Psoas muscle (tissue), 7 donors: ENCODE measurements at regions not wholly inside any gene's neighbourhood (a gene's known extent, or its start where the extent isn't known, plus 50 kb on each side); places are given as distances from the start of the nearest gene placed in this dataset.

Experiments used
- ATAC-seq, 4 donors: fragments of 200-7000 bp; cut with Tn5 transposase; one replicate each; pipeline ENCODE4 v1.9.1; 2020; ENCODE audit warnings: moderate library complexity in 3 of 4, mild to moderate bottlenecking in 2 of 4
- DNase-seq, 2 donors: peaks; one replicate each; pipeline ENCODE4 v3.0.0-alpha.2; 2020
- H3K27ac ChIP-seq: fragments of 200-600 bp; one replicate; pipeline ENCODE4 v1.8.0; 2022
- H3K27me3 ChIP-seq, 3 donors: fragments of 200-600 bp in 1 of 3; one replicate each; pipeline versions ENCODE4 v1.6.1 to v1.8.0; 2013 to 2022; ENCODE audit warnings: low read length in 2 of 3, mild to moderate bottlenecking in 2 of 3, moderate library complexity in 1 of 3; ENCODE audit not compliant: insufficient read depth in 3 of 3
- H3K36me3 ChIP-seq, 2 donors: fragments of 200-600 bp in 1 of 2; one replicate each; pipeline versions ENCODE4 v1.6.1 to v1.8.0; 2013 to 2022; ENCODE audit warnings: low read depth in 1 of 2, mild to moderate bottlenecking in 1 of 2, moderate library complexity in 1 of 2; ENCODE audit not compliant: insufficient read depth in 1 of 2
- H3K4me1 ChIP-seq: fragments of 200-600 bp; one replicate; pipeline ENCODE4 v1.8.0; 2022
- H3K4me3 ChIP-seq: fragments of 200-600 bp; one replicate; pipeline ENCODE4 v1.8.0; 2022; ENCODE audit warnings: mild to moderate bottlenecking
- H3K9me3 ChIP-seq: fragments of 200-600 bp; one replicate; pipeline ENCODE4 v1.8.0; 2022
- WGBS, 3 donors: extraction: QIAGEN DNeasy Blood & Tissue Kit; methylation state at CpG; one replicate each; pipeline versions ENCODE4 v1.1.6 to v1.1.7; 2013; 5-methylcytosine and 5-hydroxymethylcytosine counted together
- intact Hi-C, 2 donors: fragments of 100-400 bp; cut with DNase I; formaldehyde crosslinking; loops; one replicate each; pipeline versions ENCODE4 v1.11.0 to v1.14.2; 2022
- TF ChIP-seq, protein P1 (sequence below): fragments of 200-600 bp; IDR thresholded peaks from one replicate; pipeline ENCODE4 v1.8.0; 2022; ENCODE audit warnings: antibody characterized with exemption
- donor health status: healthy with polysubstance abuse.
- donor health status: DM: no; HTN: no; CAD: no; lungs with moderate emphysema.
- donor health status: Bipolar disorder and iron deficiency.
- donor health status: healthy.
- donor health status: DM: yes; HTN: yes; CAD: no.
- donor health status: DM: no; HTN: no; CAD: no.
- donor health status: DM: yes; HTN: yes; CAD: no.

DNA sequence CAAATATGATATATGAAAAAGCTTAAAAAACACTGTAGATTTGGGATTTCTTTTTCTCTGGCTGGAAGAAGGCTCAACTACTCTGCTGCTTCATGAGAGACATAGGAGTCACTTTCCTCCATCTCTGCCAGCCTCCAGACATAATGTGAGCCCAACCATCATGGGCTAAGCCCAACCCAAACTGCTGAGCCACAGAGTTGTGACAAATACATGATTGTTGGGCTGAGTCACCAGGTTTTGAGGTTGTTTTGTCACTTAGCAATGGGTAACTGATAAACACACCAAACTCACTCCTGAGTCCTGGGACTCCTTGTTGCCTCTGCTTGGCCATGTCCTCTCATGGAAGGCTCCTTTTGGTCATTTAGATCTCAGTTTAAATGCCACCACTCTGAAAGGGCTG is 381.8 kb upstream of the FZD8 start:
- no peak overlapping the region for H3K27ac ChIP-seq
- H3K4me3 ChIP-seq, result no peak overlapping the region
- intact Hi-C loops, result no loop called here
- no peaks in the 10 kb centered on the region for H3K36me3 ChIP-seq
- H3K9me3 ChIP-seq, result no peaks in the 10 kb centered on the region
- TF ChIP-seq, protein P1, sequence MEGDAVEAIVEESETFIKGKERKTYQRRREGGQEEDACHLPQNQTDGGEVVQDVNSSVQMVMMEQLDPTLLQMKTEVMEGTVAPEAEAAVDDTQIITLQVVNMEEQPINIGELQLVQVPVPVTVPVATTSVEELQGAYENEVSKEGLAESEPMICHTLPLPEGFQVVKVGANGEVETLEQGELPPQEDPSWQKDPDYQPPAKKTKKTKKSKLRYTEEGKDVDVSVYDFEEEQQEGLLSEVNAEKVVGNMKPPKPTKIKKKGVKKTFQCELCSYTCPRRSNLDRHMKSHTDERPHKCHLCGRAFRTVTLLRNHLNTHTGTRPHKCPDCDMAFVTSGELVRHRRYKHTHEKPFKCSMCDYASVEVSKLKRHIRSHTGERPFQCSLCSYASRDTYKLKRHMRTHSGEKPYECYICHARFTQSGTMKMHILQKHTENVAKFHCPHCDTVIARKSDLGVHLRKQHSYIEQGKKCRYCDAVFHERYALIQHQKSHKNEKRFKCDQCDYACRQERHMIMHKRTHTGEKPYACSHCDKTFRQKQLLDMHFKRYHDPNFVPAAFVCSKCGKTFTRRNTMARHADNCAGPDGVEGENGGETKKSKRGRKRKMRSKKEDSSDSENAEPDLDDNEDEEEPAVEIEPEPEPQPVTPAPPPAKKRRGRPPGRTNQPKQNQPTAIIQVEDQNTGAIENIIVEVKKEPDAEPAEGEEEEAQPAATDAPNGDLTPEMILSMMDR, result no peak
- H3K27me3 ChIP-seq, result no peaks in the 10 kb centered on the region
- no peak for ATAC-seq
- H3K4me1 ChIP-seq, result no peaks in the 10 kb centered on the region
- no peak for DNase-seq

DNA sequence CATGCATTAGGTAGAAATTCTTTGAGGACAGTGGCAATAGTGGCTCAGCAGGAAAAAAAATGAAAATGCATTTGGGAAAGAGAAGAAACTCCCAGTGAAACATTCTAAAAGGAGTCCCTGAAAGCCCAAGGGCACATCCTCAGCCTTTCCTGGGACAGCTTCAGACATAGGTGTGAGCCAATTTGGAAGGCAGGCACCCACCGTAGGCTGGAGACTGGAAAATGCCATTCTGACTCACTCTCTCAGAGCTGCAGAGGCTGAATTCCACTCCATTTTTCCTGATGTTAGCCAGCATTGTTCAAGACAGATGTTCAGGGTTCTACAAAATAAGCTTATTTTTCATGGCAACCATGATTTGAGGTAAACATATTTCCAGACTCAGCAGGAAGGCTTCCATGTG is 379.0 kb upstream of the FZD8 start:
- ATAC-seq (no peak), DNase-seq (no peak)
- no peaks in the 10 kb centered on the region for H3K9me3 ChIP-seq
- H3K27ac ChIP-seq, result no peak overlapping the region
- no peak overlapping the region for H3K4me3 ChIP-seq
- H3K27me3 ChIP-seq, result no peaks in the 10 kb centered on the region
- no peaks in the 10 kb centered on the region for H3K4me1 ChIP-seq
- no peaks in the 10 kb centered on the region for H3K36me3 ChIP-seq
- intact Hi-C loops, result no loop called here
- TF ChIP-seq, protein P1, result no peak
- 0 to 19% (median 0%) methylated on average over 1 of the region's 1 CpG for WGBS, 3 donors

DNA sequence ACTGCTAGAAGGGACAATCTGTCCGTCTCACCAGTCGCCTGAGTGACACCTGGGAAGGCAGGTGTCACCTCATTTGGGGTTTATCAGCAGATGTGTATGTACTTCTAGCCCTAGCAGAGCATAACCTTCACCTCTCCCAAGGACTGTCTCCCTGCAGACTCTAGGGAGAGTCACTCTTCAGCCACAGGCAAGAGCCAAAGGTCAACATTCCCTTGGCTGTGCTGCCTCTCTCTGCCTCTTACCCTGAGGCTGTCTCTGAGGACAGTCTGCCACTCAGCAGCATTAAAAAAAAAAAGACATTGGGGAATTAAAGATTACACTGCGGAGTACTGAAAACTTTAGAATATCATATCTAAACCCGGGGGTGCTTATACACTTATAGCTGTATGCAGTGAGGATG is 377.7 kb upstream of the FZD8 start:
- no peak overlapping the region for H3K27ac ChIP-seq
- DNase-seq (no peak), ATAC-seq (no peak)
- H3K9me3 ChIP-seq, result no peaks in the 10 kb centered on the region
- TF ChIP-seq, protein P1, result no peak
- no peaks in the 10 kb centered on the region for H3K4me1 ChIP-seq
- 94 to 95% (median 95%) methylated on average over 4 of the region's 4 CpGs for WGBS, 3 donors
- no peak overlapping the region for H3K4me3 ChIP-seq
- H3K36me3 ChIP-seq, result no peaks in the 10 kb centered on the region
- intact Hi-C loops, result no loop called here
- no peaks in the 10 kb centered on the region for H3K27me3 ChIP-seq

DNA sequence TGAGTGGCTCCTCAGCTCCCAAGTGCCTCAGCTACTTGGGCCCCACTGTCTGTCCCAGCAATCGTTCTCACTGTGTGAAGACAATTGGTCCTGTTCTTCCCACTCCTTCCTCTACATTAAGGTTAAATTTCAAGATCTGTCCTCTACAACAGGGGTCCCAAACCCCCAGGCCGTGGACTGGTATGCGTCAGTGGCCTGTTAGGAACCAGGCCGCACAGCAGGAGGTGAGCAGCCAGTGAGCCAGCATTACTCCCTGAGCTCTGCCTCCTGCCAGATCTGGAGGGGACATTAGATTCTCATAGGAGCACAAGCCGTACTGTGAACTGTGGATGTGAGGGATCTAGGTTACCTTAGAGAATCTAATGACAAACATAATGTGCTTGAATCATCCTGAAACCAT is 376.9 kb upstream of the FZD8 start:
- intact Hi-C loops, result no loop called here
- WGBS, 3 donors, result 90 to 95% (median 92%) methylated on average over 5 of the region's 5 CpGs

DNA sequence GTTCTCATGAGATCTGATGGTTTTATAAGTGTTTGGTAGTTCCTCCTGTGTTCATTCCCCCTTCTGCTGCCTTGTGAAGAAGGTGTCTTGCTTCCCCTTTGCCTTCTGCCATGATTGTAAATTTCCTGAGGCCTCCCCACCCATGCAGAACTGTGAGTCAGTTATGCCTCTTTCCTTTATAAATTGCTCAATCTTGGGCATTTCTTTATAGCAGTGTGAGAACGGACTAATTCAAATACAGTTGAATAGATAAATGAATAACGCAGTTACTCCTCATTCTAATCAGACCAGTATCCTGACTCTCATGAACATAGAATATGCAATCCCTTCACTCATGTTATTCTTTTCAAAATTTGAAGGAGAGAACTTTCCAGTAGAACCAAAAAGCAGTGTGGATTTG is 375.0 kb upstream of the FZD8 start:
- Histone ChIP-seq H3K9me3 (no peaks in the 10 kb centered on the region), H3K36me3 (no peaks in the 10 kb centered on the region), H3K27ac (no peak overlapping the region), H3K4me3 (no peak overlapping the region), H3K4me1 (no peaks in the 10 kb centered on the region), H3K27me3 (no peaks in the 10 kb centered on the region)
- intact Hi-C loops, result no loop called here
- no peak for DNase-seq
- 92 to 98% (median 95%) methylated on average over 2 of the region's 2 CpGs for WGBS, 3 donors
- TF ChIP-seq, protein P1, result no peak
- no peak for ATAC-seq

More for the DNA sequence above, 376.9 kb upstream of the FZD8 start:
- no peak for DNase-seq
- Histone ChIP-seq H3K27ac (no peak overlapping the region), H3K9me3 (no peaks in the 10 kb centered on the region), H3K4me1 (no peaks in the 10 kb centered on the region), H3K4me3 (no peak overlapping the region), H3K27me3 (no peaks in the 10 kb centered on the region), H3K36me3 (no peaks in the 10 kb centered on the region)
- TF ChIP-seq, protein P1, result no peak
- ATAC-seq, result no peak
